GM12892 (cell line): ENCODE measurements at regions not wholly inside any gene's neighbourhood (a gene's known extent, or its start where the extent isn't known, plus 50 kb on each side); places are given as distances from the start of the nearest gene placed in this dataset.

ENCODE experiments used
- POLR2A ChIP-seq: IDR thresholded peaks from 2 replicates; pipeline ENCODE4 v1.6.1; 2011; ENCODE audit warnings: low read depth, low read length, control low read depth
- TAF1 ChIP-seq: IDR thresholded peaks from 2 replicates; pipeline ENCODE4 v1.6.1; 2011; ENCODE audit warnings: low read depth, mild to moderate bottlenecking, control low read depth, low read length, borderline replicate concordance

GRCh38 chr18:11324956-11325882 is 175.8 kb upstream of the PIEZO2 start:
- TF ChIP-seq POLR2A (no peak), TAF1 (no peak)
